SHP77 treated with DMSO at 0.1 percent for 48 hours (cell line): ENCODE measurements at regions not wholly inside any gene's neighbourhood (a gene's known extent, or its start where the extent isn't known, plus 50 kb on each side); places are given as distances from the start of the nearest gene placed in this dataset.

Source experiments
- DNase-seq: peaks from one replicate; lab custom pipeline; 2025; lab: John Stamatoyannopoulos, UW

DNA sequence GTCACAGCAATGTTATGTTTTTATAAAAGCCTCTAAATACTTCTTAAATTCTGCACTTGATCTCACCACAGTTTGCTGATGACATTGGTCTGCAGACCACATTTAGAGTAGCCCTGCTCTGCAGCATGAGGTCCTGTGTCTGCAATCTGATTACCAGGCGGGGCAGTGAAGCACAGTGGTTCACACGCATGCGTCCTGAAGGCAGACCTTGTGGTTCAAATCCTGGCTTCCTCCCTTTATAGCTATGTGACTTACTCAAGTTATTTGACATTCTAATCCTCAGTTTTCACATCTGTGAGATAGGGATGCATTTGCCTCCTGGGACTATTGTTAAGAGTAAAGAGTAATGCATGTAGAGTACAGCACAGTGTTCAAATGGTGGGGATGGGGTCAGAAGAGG, 50.3 kb downstream of the BMAL2 start:
- no peak for DNase-seq

DNA sequence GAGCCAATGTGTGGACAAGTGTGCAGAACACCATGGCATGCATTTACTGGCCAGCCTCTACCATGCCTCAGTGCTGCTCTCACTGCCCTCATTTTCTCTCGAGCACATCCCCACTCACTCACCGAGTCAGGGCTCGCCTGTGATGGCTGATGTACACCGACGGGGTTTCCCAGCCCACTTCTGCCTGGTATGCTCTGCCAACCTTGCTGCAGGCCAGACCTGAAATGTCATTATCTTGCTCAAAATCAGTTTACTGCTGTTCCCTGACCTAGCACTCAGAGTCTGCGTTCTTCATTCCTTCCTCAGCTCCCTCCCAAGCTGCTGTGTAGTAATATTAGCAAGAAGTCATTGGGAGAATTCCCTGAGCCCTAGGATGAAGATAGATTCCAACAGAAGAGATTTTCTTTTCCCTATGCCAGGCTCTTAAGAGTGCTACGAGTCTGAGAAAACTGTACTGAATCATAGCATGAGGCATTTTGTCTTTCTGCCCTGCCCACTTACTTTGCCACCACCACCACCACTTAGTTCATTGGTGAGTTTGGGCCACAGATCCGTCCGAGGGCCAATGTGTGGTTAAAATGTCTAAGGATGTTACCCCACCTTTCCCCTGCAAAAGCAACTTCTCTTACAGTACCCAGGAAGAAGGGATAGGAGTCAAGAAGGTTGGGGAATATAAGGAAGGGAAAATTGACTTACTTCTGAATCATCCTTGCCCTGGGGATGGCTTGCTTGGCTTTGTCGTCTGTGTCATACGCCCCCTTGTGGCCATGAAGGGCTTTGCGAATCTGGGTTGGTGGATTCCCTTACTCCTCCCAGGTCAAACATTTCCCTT, 51.0 kb downstream of the BMAL2 start:
- DNase-seq = peak; percentile 17

DNA sequence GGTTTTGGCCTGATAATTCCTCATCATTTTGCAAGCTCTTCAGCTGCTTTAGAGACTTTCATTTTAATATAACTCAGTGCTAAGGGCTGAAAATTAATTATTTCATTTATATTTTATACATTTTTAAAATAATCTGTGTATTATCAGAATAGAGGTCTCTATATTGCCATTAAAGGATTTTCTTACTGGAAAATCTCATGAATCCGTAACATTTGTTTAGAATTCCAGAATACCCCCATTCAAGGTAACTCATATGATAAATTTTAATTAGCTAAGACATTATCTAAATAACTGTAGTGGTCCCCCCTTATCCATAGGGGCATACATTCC, 51.6 kb downstream of the BMAL2 start:
- DNase-seq = no peak

DNA sequence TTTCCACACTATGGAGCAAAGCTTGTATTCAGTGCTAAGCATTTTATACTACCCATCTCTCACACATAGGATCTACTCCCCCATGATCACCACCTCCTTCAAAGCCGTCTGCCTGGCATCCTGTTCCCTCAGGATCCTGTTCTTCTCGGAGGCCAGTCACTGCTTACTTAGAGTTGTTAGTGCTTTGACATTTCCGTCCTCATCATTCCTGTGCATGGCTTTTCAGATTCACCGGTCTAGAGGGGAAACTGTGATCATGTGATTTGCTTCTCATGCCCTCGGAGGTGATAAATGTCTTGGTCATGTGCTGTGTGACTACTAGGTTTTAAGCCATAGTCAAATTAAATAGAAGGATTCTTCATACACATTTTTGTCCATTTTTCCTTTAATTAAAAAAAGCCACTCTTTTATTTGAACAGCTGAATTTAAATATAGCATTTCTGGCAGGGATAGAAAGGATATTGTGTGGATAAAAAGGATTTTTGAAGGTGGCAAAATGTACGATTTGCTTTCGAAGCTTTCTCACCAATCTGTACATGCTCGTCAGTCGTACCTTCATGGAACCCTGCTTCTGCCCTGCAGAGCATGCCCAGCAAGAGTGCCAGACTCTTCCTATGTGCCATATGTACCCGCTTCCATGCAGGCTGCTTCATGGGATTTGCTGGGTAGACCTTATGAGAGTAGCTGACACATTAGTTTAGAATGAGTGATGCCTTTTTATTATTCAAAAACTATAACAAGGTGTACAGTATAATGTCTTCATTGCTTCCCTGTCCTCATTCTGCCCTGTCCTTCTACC, 53.3 kb downstream of the BMAL2 start:
- DNase-seq = no peak

DNA sequence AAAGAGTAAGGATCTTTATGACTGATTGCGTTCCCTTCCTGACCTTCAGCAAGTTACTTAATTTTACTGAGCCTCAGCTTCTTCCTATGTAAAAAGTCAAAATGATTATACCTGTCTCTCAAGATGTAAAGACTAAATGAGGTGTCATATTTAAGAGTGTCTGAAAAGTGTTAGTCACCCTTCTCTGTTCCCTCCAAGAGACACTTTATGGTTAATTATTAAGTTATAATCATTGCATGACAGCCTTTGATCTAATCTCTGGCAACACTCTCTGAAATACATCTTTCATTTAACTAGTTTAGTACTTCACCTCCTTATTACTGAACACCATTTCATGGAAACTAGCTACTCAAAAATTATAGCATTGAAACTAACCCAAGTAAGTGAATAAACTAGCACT, 54.8 kb downstream of the BMAL2 start:
- DNase-seq = no peak

DNA sequence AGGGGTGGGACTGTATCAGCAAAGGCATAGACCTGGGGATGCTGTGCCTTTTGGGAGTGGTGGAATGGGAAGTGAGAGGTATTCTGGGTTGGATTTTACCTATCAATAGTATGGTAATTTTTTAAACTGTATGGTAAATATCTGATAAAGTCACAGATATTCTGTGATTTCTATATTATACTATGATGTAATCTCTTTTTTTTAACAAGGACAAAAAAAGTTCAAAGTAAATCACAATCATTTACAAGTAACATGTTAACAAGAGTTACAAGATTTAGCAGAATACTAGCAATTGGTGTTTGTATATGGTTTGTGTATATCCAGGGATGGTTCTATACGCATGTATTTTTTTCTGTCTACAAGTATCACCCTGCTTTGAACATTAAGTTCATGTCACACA, 56.0 kb downstream of the BMAL2 start:
- DNase-seq = no peak

DNA sequence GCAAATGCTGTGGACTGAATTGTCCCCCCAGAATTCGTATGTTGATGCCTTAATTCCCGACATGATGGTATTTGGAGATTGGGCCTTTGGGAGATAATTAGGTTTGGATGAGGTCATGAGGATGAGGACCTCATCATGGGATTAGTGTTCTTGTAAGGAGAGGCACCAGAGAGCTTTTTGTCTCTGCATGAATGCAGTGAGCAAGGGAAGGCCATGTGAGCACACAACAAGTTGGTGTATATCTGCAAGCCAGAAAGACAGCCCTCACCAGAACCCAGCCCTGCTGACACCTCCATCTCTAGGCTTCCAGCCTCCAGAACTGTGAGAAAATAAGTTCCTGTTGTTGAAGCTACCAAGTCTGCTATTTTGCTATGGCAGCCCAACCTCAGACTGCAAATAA, 51.9 kb upstream of the SMCO2 start:
- no peak for DNase-seq

DNA sequence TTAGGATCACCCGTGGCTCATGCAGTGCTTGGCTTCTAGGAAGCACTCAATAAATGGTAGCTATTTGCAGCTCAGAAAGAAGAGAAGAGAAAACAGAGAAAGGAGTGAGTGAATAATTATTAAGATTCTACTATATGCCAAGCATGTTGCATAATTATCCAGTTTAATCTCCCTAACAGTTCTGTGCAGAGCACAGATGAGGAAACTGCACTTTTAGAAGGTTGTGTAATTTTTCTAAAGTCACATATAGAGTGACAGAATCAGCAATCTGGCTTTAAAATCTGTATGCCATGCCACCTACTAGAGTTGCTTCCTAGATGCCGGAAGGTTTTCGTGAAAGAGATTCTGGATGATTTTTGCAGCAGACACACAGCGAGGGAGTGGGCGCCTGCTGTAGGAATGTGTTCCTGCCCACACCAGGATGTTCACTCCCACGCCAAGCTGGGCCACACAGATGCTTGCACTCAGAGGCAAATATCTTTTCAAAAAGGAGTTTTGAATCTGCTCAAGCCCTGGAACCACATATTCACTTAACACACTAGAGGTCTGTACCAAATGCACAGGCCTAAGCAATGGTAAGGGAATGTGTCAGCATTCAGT, 50.2 kb upstream of the SMCO2 start:
- no peak for DNase-seq
